GM18519 (cell line): ENCODE measurements at regions not wholly inside any gene's neighbourhood (a gene's known extent, or its start where the extent isn't known, plus 50 kb on each side); places are given as distances from the start of the nearest gene placed in this dataset.

Source experiments
- ATAC-seq: cut with Tn5 transposase; IDR thresholded peaks from one replicate; pipeline ENCODE4 v1.9.1; 2021; ENCODE audit warnings: mild to moderate bottlenecking, moderate library complexity; ENCODE audit not compliant: unreplicated experiment, low FRiP score

DNA sequence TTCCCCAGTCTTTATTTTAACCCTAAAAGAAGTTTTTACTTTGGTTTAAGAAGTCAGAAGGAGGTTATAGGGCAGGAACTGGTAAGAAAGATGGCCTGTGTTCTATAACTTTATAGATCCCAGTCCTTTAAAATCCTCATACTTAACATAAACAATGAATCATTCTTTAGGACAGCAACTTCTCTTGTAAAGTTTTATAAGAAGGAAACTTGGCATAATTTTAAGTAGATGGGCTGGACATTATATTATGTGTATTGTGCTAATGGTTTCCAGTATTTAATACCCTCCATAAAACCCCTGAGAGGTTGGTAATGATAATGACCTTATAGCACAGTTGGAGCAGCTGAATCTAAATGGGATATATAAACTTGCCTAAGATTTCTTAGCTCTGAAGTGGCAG lies 247.2 kb downstream of the FAM170A start:
- ATAC-seq = no peak

DNA sequence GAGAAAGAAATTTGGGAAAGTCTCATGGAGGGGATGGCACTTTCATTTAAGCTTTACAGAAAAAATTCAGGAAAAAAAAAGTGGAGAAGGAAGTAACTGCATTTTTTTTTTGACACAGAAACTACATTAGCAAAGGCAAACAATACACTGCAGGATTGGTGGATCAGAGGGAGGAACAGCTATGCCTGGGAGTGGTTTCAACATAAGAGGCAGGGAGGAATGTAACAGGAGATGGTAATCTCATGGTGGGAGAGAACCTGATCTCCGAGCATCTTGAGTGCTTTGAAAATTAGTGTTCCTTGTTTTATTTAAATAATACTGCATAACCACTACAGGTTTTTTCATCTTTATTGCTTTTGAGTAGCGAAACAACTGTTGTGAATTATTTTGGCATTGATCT lies 249.4 kb downstream of the FAM170A start:
- no peak for ATAC-seq

DNA sequence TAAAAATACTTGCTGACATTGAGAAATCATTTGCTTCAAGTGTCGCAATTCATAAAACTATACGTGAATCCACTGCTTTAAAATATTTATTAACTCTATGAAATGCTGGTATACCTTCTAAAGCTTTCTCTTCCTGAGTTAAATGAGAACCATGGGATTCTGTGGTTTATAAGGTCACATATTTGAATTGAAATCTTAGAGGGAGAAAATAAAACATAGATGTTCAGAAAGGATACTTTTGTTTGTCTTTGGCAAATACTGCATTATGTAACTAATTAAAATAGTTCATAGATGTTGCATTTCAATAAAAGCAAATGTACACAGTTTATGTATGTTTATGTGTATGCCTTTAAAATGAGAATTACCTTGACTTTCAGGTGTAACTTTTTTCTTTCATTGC lies 250.1 kb downstream of the FAM170A start:
- no peak for ATAC-seq

DNA sequence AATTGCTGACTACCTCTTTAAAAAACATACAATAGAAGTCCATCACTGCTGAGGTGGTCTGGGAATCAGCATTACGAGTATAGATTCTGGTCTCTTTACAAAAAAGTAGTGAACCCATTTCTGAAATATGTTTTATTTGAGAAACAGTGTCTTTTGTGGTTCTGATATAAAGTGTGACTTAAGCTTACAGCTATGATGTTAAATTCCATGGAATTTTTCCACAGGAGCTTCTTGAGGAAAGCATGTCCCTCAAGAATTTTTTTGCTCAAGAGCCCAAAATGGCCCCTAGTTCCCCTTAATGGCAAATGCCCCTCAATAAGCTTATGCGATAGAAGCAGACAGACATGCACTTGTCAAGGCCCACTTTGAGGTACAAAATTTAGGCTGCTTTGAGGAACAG lies 265.7 kb downstream of the FAM170A start:
- no peak for ATAC-seq

DNA sequence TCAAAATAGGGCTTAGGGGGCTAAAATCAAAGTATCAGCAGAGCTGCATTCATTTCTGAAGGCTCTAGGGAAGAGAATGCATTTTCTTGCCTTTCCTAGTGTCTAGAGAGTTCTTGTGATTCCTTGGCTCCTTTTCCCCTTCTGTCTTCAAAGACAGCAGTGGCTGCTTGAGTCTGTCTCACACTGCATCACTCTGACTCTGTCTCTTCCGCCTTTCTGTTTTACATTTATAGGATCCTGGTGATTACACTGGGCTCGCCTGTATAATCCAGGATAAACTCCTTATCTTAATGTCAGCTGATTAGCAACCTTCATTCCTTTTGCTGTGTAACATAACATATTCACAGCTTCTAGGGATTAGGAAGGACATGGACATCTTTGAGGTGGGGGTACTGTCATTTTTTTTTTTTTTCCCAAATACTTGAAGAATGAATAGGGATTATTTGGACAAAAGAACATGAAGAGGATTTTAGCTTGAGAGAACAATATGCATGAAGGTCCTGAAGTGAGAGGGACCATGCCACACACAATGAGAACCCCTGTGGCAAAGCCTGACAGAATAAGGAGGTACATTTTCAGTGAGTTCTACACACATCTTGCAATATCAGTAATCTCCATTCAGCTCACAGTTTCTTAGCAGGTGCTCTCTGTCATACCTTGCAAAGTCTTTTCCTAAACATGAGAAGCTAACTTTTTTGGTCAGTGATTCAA lies 267.6 kb downstream of the FAM170A start:
- no peak for ATAC-seq

DNA sequence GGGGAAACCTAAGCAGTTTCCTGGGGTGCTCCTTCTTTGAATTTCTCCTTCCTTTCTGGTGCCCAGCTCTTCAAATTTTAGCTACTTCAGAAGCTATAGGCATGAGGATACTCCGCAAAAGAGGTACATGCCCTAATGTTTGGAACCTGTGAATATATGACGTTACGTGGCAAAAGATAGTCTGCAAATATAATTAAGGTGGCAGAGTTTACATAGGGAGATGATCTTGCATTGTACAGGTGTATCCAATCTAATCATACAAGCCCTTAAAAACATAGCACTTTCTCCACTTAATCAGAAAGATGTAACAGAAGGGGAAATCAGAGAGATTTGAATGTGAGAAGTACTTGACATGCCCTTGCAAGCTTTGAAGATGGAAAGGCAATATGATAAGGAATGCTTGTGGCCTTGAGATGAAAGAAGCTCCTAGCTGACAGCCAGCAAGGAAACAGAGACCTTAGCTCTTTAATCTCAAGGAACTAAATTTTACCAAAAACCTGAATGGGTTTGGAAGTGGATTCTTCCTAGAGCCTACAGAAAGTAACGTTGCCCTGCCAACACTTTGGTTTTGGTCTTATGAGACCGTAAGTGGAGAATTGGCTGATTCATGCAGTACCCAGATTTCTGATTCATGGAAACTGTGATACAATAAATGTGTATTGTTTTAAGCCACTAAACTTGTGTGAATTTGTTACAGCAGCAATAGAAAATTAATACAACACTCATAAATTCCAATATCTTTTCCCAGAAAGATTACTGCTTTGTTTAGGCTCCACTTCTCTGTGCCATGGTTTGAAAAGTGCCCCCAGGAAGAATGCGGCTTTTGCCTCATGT lies 268.4 kb downstream of the FAM170A start:
- no peak for ATAC-seq

DNA sequence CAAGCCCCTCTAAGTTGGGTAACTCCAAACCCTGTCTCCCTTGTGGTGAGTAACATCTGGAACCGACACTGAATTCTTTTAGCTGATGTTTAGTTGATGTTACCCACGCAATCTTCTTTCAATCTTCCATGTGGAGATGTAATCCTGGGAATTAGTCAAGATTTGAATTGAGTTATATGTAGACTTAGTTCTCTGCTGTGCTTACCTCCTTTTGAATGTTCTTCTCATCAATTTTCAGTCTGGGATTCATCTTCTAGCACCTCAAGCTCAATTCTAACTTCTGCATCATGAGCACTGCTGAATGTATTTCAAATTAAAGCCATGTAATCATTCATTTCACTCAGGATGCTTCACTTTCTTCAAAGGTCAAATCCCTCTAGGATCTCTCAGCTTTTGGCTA lies 270.6 kb downstream of the FAM170A start:
- no peak for ATAC-seq

DNA sequence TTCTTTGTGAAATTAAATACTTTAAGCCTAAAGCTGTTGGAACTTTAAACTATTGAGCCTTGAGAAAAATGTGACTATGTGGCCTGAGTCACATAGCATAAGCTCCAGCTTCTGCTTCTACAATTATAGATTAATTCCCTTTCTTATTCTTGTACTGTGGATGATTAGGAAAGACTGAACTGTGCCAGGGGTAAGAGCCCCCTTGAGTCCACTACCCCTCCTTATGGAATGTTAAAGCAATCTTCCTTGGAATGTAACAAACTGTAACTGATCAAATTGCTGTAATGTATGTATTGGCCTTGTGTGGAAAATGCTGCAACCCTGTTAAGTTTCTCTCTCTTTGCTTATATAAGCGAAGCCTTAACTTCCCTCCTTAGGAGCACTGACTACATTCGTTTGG lies 273.2 kb downstream of the FAM170A start:
- no peak for ATAC-seq

DNA sequence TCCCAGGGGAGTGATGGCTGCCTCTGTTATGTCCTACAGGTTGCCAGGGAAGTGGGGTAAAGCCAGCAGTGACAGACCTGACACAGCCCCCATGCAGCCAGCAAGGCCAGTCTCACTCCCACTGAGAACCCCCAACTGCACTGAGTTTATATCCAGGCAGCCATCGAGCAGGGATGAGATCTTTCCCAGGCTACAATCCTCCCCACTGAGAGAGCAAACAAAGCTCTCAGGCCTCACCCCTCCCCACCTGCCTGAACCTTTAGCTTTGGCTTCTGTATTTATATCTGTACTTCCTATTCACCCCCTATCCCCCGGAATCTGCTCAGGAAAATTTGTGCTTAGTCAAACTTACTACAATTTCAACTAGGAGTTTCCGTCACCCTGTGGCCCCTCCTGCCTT lies 284.1 kb downstream of the FAM170A start:
- ATAC-seq = no peak

DNA sequence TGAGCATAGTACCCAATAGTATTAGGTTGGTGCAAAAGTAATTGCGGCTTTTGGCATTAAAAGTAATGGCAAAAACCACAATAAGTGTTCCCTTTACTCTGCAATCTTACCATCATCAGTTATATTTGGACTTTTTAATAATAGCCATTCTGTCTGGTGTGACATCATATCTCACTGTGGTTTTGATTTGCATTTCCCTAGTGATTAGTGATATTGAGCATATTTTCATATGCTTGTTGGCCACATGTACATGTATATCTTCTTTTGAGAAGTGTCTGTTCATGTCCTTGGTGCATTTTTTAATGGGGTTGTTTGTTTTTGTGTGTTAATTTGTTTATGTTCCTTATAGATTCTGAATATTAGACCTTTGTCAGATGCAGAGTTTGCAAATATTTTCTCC lies 289.9 kb downstream of the FAM170A start:
- no peak for ATAC-seq

DNA sequence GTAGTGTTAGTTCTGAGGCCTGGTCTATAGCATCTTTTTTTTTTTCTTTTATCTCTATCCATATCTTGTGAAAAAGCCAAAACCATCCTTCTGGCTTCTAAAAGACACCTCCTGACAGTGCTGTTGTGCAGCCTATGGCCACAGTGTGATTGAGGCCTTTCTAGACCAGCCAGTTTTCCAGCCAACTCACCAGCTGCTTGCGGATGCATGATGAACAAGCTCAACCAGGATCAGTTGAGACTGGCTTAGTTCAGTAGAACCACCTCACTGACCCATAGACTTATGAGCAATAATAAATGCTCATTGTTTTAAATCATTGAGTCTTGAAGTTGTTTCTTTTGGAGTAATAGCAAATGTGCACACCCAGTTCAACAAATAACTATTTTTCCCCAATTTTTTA lies 296.9 kb downstream of the FAM170A start:
- no peak for ATAC-seq

DNA sequence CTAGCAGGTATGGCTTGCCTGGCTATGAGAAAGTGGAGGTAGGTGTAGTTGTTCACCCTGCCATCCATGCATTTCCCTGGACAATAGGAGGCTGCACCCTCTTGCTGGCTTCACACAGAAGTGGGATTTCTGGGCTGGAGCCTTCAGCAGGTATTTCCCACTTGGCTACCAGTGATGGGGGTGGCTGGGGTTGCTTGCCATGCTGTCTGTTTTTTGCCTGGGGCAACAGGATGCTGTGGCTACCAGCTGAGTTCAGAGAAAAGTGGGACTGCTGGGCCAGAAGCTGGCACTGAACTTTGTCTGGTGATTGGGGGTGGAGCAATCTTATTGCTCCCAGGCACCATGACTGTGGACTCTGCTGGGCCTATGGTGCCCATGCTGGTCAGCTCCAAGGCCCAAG lies 299.6 kb downstream of the FAM170A start:
- no peak for ATAC-seq

DNA sequence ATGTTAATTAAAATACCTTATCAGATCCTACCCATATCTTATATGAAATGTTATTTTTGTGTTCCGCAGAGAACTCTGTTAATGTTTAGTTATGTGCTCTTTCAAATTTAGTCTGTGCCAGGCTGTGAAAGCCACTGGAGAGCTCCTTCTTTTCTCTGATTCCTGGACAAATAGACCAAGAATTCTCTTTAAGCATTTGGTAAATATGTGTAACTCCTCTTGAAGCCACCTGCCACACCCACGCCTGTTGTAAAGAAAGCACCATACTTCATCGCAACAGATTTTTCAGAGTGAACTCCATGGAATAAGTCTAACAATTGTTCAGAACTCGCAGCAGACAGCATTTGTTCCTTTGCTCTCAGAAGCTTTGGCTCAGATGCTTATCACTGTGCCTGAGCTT lies 301.1 kb downstream of the FAM170A start:
- no peak for ATAC-seq

DNA sequence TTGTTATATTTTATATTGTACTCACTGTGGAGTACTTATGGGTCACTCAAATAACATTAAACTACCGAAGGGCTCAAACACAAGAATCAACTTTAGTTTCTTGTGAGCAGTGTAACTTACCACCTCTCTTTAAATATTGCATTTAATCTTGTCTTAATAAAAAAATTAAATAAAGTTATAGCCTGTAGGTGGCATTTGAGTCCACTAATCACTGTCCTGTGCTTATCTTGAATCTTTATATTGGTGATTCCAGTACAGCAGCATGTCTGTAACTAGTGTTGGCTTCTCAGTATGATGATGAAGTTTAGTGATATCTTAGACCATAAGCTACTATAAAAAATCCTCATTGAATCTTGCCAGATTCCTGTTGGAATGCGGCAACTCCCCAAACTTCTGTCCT lies 313.8 kb downstream of the FAM170A start:
- ATAC-seq = no peak

DNA sequence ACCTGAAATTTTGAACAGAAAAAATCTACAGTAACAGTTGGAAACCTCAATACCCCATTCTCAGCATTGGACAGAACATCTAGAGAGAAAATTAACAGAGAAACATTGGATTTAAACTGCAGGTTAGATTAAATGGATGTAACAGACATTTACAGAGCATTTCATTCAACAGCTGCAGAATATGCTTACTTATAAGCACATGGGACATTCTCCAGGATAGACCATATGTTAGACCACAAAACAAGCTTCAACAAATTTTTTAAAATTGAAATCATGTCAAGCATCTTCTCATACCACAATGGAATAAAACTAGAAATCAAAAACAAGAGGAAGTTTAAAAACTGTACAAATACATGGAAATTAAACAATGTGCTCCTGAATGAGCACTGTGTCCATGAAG lies 316.3 kb downstream of the FAM170A start:
- no peak for ATAC-seq

DNA sequence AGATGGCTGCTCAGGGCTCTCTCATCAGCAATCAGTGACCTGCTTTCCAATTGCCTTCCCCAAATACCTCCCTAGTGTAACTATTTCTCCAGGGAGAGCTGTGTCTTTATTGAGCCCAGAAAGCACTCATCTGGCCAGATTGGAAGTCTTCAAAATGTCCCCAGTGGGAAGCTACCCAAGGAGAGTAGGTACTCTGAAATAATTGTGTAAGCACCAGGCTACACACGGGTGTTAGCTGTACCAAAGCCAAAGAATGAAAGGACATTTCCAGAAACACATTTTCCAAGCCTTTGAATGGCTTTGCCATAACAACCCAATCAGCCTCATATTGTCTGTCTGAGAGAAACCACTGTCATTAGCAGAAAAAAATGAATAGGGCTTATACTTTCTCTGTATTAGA lies 318.8 kb downstream of the FAM170A start:
- no peak for ATAC-seq

DNA sequence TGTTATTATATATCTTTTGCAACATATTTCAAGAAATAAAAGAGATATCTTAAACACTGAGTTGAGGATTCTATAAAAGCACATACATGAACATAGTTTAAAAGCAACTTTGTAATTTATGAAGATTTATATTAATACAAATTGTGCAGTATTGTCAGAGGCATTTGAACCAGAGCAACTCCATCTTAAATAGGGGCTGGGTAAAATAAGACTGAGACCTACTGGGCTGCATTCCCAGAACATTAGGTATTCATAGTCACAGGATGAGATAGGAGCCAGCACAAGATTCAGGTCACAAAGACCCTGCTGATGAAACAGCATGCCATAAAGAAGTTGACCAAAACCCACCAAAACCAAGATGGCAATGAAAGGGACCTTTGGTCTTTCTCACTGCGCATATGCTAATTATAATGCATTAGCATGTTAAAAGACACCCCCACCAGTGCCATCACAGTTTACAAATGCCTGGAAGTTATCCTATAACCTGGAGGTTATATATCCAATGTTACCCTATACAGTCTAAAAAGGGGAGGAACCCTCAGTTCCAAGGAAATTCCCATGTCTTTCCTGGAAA lies 320.2 kb downstream of the FAM170A start:
- no peak for ATAC-seq

DNA sequence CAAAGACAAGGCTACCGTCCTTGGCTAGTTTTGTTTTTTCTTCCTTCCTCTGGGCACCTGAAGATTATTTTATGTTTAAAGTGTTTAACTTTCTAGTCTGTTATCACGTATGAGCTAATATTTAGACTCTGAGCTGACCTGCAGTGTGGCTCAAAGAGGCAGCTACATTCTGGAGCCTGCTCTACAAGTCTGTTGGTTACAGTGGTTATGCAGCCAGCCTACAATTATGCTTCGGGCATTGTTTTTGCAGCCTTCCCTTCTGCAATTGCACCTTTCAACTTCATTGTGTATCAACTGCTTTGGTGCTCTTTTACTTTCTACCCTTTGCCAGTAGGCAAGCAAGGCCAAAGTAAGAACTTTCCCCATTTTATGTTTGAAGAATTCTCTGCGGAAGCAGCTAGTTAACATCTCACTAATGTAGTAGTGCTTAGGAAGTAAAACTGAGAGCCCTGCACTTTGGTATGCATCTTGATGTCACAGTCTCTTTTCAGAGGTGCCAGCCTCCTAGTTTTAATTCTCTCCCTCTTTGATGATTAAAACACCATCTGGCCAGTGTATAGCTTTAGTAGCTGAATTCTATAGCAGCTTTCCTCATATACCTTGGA lies 322.1 kb downstream of the FAM170A start:
- ATAC-seq = no peak

DNA sequence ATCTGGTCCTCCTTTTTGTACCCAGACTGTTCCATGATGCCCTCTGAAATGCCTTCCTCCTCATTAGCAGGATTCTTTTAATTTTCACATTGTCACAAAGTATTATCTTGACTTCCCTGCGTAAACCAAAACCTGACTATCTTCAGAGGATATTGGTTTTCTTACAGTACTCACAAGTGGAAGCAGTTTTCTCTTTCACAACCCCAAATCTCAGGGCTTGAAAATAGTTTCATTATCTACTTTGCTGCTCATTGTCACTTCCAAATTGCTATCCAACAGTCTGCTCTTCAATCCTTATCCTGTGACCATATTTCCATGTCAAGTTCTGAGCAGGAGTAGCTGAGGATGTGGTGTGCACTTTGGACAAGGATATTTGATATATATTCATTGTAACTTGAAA lies 324.1 kb downstream of the FAM170A start:
- ATAC-seq = no peak

DNA sequence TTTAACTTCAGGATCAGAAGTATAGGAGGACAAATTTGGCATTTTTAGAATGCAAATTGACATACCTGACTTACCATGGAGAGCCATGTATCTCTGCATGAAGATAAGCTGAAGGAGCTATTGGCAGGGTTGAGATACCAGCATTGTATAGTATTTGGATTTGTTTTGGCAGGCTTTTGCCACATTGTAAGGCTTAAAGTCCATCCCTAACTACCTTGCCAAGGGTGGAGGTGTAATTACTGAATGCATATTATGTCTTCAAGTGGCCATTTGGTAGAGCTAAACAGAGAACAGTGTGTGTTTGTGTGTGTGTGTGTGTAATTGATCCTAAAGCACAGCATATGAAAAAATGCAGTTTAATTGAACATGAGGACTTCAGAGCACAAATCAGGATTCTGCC lies 324.7 kb downstream of the FAM170A start:
- ATAC-seq = no peak

DNA sequence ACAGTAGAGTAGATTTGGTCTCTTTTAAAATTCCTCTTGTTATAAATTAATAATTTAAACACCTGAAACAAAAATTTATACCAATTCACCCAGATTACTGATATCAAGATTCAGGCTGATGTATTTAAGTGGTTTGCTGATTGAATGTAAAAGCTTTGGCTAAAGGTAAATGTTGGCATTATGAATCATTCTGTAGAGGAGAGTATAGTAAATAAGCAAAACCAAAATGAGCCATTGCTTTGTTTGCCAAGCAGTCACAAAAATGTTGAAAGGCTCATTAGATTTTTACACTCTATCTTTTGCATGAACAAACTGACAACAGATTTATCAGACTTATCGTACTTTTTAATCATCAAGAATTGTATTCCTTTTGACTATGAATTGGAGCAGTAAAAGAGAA lies 332.6 kb downstream of the FAM170A start:
- no peak for ATAC-seq
